Colonic mucosa (tissue), 4 donors: ENCODE measurements at regions not wholly inside any gene's neighbourhood (a gene's known extent, or its start where the extent isn't known, plus 50 kb on each side); places are given as distances from the start of the nearest gene placed in this dataset.

Source experiments
- DNase-seq: peaks from one replicate; pipeline ENCODE4 v3.0.0-alpha.2; 2020
- H3K27ac ChIP-seq: fragments of 200-600 bp; one replicate; pipeline ENCODE4 v1.8.0; 2021
- H3K27me3 ChIP-seq: fragments of 200-600 bp; one replicate; pipeline ENCODE4 v1.8.0; 2021
- H3K36me3 ChIP-seq: fragments of 200-600 bp; one replicate; pipeline ENCODE4 v1.8.0; 2021
- H3K4me1 ChIP-seq: fragments of 200-600 bp; one replicate; pipeline ENCODE4 v1.8.0; 2021; ENCODE audit warnings: mild to moderate bottlenecking
- H3K4me3 ChIP-seq: fragments of 200-600 bp; one replicate; pipeline ENCODE4 v1.8.0; 2021
- H3K9ac ChIP-seq, 2 donors: one replicate each; pipeline ENCODE4 v1.7.0; 2013; ENCODE audit warnings: control low read depth in 2 of 2, low read depth in 2 of 2, low read length in 2 of 2
- H3K9me3 ChIP-seq: fragments of 200-600 bp; one replicate; pipeline ENCODE4 v1.8.0; 2021
- CTCF ChIP-seq: fragments of 200-600 bp; IDR thresholded peaks from one replicate; pipeline ENCODE4 v1.8.0; 2022; ENCODE audit warnings: antibody characterized with exemption, mild to moderate bottlenecking
- intact Hi-C: fragments of 100-400 bp; cut with DNase I; formaldehyde crosslinking; loops from one replicate; pipeline ENCODE4 v1.14.1; 2022
- donor health status: healthy.
- donor health status: DM: no; HTN: no; CAD: no.
- donor health status: DM: no; HTN: no; CAD: no.

- no peak overlapping the region for H3K9ac ChIP-seq
- H3K36me3 ChIP-seq = no peaks in the 10 kb centered on the region
- H3K4me1 ChIP-seq = no peaks in the 10 kb centered on the region
- intact Hi-C loops = no loop called here
- no peak overlapping the region for H3K4me3 ChIP-seq
- no peak overlapping the region for H3K27ac ChIP-seq
- no peak for TF ChIP-seq CTCF
- H3K9me3 ChIP-seq = no peaks in the 10 kb centered on the region
- H3K27me3 ChIP-seq = no peaks in the 10 kb centered on the region
- DNase-seq = no peak
These were observed 807.9 kb upstream of the ARGLU1 start for GRCh38 chr13:107375701-107376340.

GRCh38 chr13:107374038-107374437, 806.1 kb upstream of the ARGLU1 start:
- TF ChIP-seq CTCF = no peak
- no peak overlapping the region for H3K9ac ChIP-seq
- H3K36me3 ChIP-seq = no peaks in the 10 kb centered on the region

GRCh38 chr13:107373551-107373950, 805.6 kb upstream of the ARGLU1 start:
- Histone ChIP-seq H3K4me1 (no peaks in the 10 kb centered on the region), H3K4me3 (no peak overlapping the region), H3K9me3 (no peaks in the 10 kb centered on the region), H3K27ac (no peak overlapping the region), H3K27me3 (no peaks in the 10 kb centered on the region), H3K9ac (no peak overlapping the region), H3K36me3 (no peaks in the 10 kb centered on the region)
- intact Hi-C loops = no loop called here
- no peak for DNase-seq
- TF ChIP-seq CTCF = no peak

More at GRCh38 chr13:107374038-107374437, 806.1 kb upstream of the ARGLU1 start:
- H3K27ac ChIP-seq = no peak overlapping the region
- H3K27me3 ChIP-seq = no peaks in the 10 kb centered on the region
- H3K4me1 ChIP-seq = no peaks in the 10 kb centered on the region
- DNase-seq = no peak
- no peaks in the 10 kb centered on the region for H3K9me3 ChIP-seq
- H3K4me3 ChIP-seq = no peak overlapping the region
- intact Hi-C loops = no loop called here

- Histone ChIP-seq H3K9ac (no peak overlapping the region), H3K4me3 (no peak overlapping the region), H3K27ac (no peak overlapping the region), H3K36me3 (no peaks in the 10 kb centered on the region), H3K4me1 (no peaks in the 10 kb centered on the region), H3K27me3 (no peaks in the 10 kb centered on the region), H3K9me3 (no peaks in the 10 kb centered on the region)
- DNase-seq = no peak
- intact Hi-C loops = no loop called here
- no peak for TF ChIP-seq CTCF
These were observed 802.3 kb upstream of the ARGLU1 start for GRCh38 chr13:107370015-107370785.

DNA sequence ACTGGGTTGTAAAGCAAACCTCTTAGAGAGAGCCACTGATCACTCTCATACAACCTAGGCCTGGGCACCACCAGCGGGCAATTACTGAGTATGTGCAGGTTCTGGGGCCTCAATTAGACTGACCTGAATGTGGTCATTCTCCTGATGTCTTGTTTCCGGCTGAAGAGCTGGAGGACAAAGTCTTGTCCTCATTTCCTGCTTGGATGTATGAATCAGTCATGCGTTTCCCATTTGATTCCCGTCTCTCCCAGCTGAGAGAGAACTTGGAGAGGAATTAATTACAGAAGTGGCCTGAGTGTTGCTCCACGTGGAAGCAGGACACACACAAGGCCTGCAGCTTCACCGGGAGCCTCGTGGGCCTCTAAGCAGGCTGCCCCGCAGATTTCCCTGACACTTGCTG, 799.3 kb upstream of the ARGLU1 start:
- Histone ChIP-seq H3K27ac (no peak overlapping the region), H3K36me3 (no peaks in the 10 kb centered on the region), H3K4me3 (no peak overlapping the region), H3K27me3 (no peaks in the 10 kb centered on the region), H3K4me1 (no peaks in the 10 kb centered on the region), H3K9me3 (no peaks in the 10 kb centered on the region), H3K9ac (no peak overlapping the region)
- DNase-seq = no peak
- intact Hi-C loops = no loop called here
- no peak for TF ChIP-seq CTCF
